Natural killer cell treated with Interleukin-12 subunit alpha and Interleukin-12 subunit beta and Interleukin-15 and Interleukin-18, amount 100 ng/mL, for 72 hours (primary cell): ENCODE measurements at regions not wholly inside any gene's neighbourhood (a gene's known extent, or its start where the extent isn't known, plus 50 kb on each side); places are given as distances from the start of the nearest gene placed in this dataset.

Experiments
- ATAC-seq, 2 donors: fragments of 150-1000 bp; cut with Tn5 transposase in 1 of 2; sonication (Bioruptor Pico), chemical (Tn5 transposase) in 1 of 2; 2 replicates each; pipeline ENCODE4 v1.10.0; 2021
- DNase-seq: peaks from one replicate; pipeline ENCODE4 v3.0.0; 2022; ENCODE audit warnings: low spot score
- H3K27ac Mint-ChIP-seq, 2 donors: 1 replicate in 1 of 2; 2 replicates in 1 of 2; pipeline ENCODE4 v1.8.0; 2022; ENCODE audit warnings: mixed read lengths in 2 of 2, mild to moderate bottlenecking in 1 of 2, moderate library complexity in 1 of 2
- H3K27me3 Mint-ChIP-seq, 2 donors: 1 replicate in 1 of 2; 2 replicates in 1 of 2; pipeline ENCODE4 v1.8.0; 2022; ENCODE audit warnings: mixed read lengths in 2 of 2
- H3K36me3 Mint-ChIP-seq: one replicate; pipeline ENCODE4 v1.8.0; 2022; ENCODE audit warnings: mixed read lengths
- H3K4me1 Mint-ChIP-seq, 2 donors: 1 replicate in 1 of 2; 2 replicates in 1 of 2; pipeline ENCODE4 v1.8.0; 2022; ENCODE audit warnings: low read depth in 2 of 2, mixed read lengths in 2 of 2, mild to moderate bottlenecking in 1 of 2
- H3K4me3 Mint-ChIP-seq: one replicate; pipeline ENCODE4 v1.8.0; 2022; ENCODE audit warnings: mixed read lengths
- H3K9me3 Mint-ChIP-seq: 2 replicates; pipeline ENCODE4 v1.8.0; 2022; ENCODE audit warnings: mixed read lengths

GRCh38 chr3:152927131-152927530 is 92.2 kb downstream of the P2RY1 start:
- Mint-ChIP-seq H3K27ac (no peak overlapping the region), H3K4me1 (no peaks in the 10 kb centered on the region), H3K36me3 (no peaks in the 10 kb centered on the region), H3K9me3 (no peaks in the 10 kb centered on the region), H3K27me3 (peaks cover 6 to 13% of the 10 kb centered on the region in 2 donors), H3K4me3 (no peak overlapping the region)
- ATAC-seq (no peak), DNase-seq (no peak)

GRCh38 chr3:152930516-152930915 is 95.6 kb downstream of the P2RY1 start:
- ATAC-seq: no peak
- no peak overlapping the region for H3K27ac Mint-ChIP-seq

GRCh38 chr3:152937234-152937633 is 102.3 kb downstream of the P2RY1 start:
- Mint-ChIP-seq H3K36me3 (no peaks in the 10 kb centered on the region), H3K27me3 (peaks cover 7% of the 10 kb centered on the region in 2 donors), H3K27ac (no peak overlapping the region), H3K9me3 (no peaks in the 10 kb centered on the region), H3K4me3 (no peak overlapping the region), H3K4me1 (no peaks in the 10 kb centered on the region)
- DNase-seq (no peak), ATAC-seq (no peak)

More at GRCh38 chr3:152930516-152930915, 95.6 kb downstream of the P2RY1 start:
- peaks cover 0 to 11% of the 10 kb centered on the region in 2 donors for H3K27me3 Mint-ChIP-seq
- no peaks in the 10 kb centered on the region for H3K4me1 Mint-ChIP-seq
- no peaks in the 10 kb centered on the region for H3K9me3 Mint-ChIP-seq
- H3K36me3 Mint-ChIP-seq: no peaks in the 10 kb centered on the region
- DNase-seq: no peak
- H3K4me3 Mint-ChIP-seq: no peak overlapping the region

- H3K27ac Mint-ChIP-seq: no peak overlapping the region
- DNase-seq (no peak), ATAC-seq (no peak)
- no peaks in the 10 kb centered on the region for H3K4me1 Mint-ChIP-seq
- no peaks in the 10 kb centered on the region for H3K36me3 Mint-ChIP-seq
- peaks cover 9 to 15% of the 10 kb centered on the region in 2 donors for H3K27me3 Mint-ChIP-seq
- H3K9me3 Mint-ChIP-seq: no peaks in the 10 kb centered on the region
- no peak overlapping the region for H3K4me3 Mint-ChIP-seq
Measured at GRCh38 chr3:152938974-152939636, 104.2 kb downstream of the P2RY1 start.

GRCh38 chr3:152941859-152942258 is 106.9 kb downstream of the P2RY1 start:
- H3K4me1 Mint-ChIP-seq: no peaks in the 10 kb centered on the region
- no peaks in the 10 kb centered on the region for H3K36me3 Mint-ChIP-seq
- DNase-seq: no peak

GRCh38 chr3:152942366-152942765 is 107.4 kb downstream of the P2RY1 start:
- DNase-seq (no peak), ATAC-seq (no peak)
- Mint-ChIP-seq H3K27ac (no peak overlapping the region), H3K9me3 (no peaks in the 10 kb centered on the region), H3K4me3 (no peak overlapping the region), H3K4me1 (no peaks in the 10 kb centered on the region), H3K27me3 (peaks cover 2 to 8% of the 10 kb centered on the region in 2 donors), H3K36me3 (no peaks in the 10 kb centered on the region)

More at GRCh38 chr3:152941859-152942258, 106.9 kb downstream of the P2RY1 start:
- no peak overlapping the region for H3K27ac Mint-ChIP-seq
- no peak for ATAC-seq
- H3K4me3 Mint-ChIP-seq: no peak overlapping the region
- H3K27me3 Mint-ChIP-seq: peaks cover 2 to 8% of the 10 kb centered on the region in 2 donors
- H3K9me3 Mint-ChIP-seq: no peaks in the 10 kb centered on the region

GRCh38 chr3:152943645-152944044 is 108.7 kb downstream of the P2RY1 start:
- H3K27me3 Mint-ChIP-seq: peaks cover 2 to 8% of the 10 kb centered on the region in 2 donors
- no peak for DNase-seq
- no peaks in the 10 kb centered on the region for H3K4me1 Mint-ChIP-seq
- no peak overlapping the region for H3K4me3 Mint-ChIP-seq
- no peak for ATAC-seq
- H3K27ac Mint-ChIP-seq: no peak overlapping the region
- H3K36me3 Mint-ChIP-seq: no peaks in the 10 kb centered on the region
- no peaks in the 10 kb centered on the region for H3K9me3 Mint-ChIP-seq

- DNase-seq (no peak), ATAC-seq (no peak)
- Mint-ChIP-seq H3K9me3 (no peaks in the 10 kb centered on the region), H3K4me1 (no peaks in the 10 kb centered on the region), H3K4me3 (no peak overlapping the region), H3K27ac (no peak overlapping the region), H3K27me3 (peaks cover 2 to 8% of the 10 kb centered on the region in 2 donors), H3K36me3 (no peaks in the 10 kb centered on the region)
Measured at GRCh38 chr3:152944671-152945070, 109.7 kb downstream of the P2RY1 start.

GRCh38 chr3:152945556-152945955 is 110.6 kb downstream of the P2RY1 start:
- no peak overlapping the region for H3K27ac Mint-ChIP-seq
- no peaks in the 10 kb centered on the region for H3K36me3 Mint-ChIP-seq
- no peak overlapping the region for H3K4me3 Mint-ChIP-seq
- H3K9me3 Mint-ChIP-seq: no peaks in the 10 kb centered on the region
- DNase-seq: no peak
- peaks cover 7 to 16% of the 10 kb centered on the region in 2 donors for H3K27me3 Mint-ChIP-seq
- H3K4me1 Mint-ChIP-seq: no peaks in the 10 kb centered on the region
- ATAC-seq: no peak

GRCh38 chr3:152957491-152957890 is 122.6 kb downstream of the P2RY1 start:
- DNase-seq: no peak
- Mint-ChIP-seq H3K4me1 (no peaks in the 10 kb centered on the region), H3K27ac (no peak overlapping the region), H3K27me3 (no peaks in the 10 kb centered on the region), H3K4me3 (no peak overlapping the region), H3K36me3 (no peaks in the 10 kb centered on the region), H3K9me3 (no peaks in the 10 kb centered on the region)
- no peak for ATAC-seq

GRCh38 chr3:152959307-152959706 is 124.4 kb downstream of the P2RY1 start:
- H3K27ac Mint-ChIP-seq: no peak overlapping the region
- H3K4me3 Mint-ChIP-seq: no peak overlapping the region
- ATAC-seq (no peak), DNase-seq (no peak)
- peaks cover 3% of the 10 kb centered on the region for H3K9me3 Mint-ChIP-seq
- no peaks in the 10 kb centered on the region for H3K36me3 Mint-ChIP-seq
- no peaks in the 10 kb centered on the region for H3K27me3 Mint-ChIP-seq
- H3K4me1 Mint-ChIP-seq: no peaks in the 10 kb centered on the region

- Mint-ChIP-seq H3K36me3 (no peaks in the 10 kb centered on the region), H3K27me3 (no peaks in the 10 kb centered on the region), H3K9me3 (peaks cover 3% of the 10 kb centered on the region), H3K27ac (no peak overlapping the region), H3K4me1 (no peaks in the 10 kb centered on the region), H3K4me3 (no peak overlapping the region)
- no peak for ATAC-seq
- DNase-seq: no peak
Measured at GRCh38 chr3:152960684-152961083, 125.8 kb downstream of the P2RY1 start.

- Mint-ChIP-seq H3K4me3 (no peak overlapping the region), H3K27ac (no peak overlapping the region), H3K36me3 (no peaks in the 10 kb centered on the region), H3K27me3 (no peaks in the 10 kb centered on the region), H3K9me3 (peaks cover 3% of the 10 kb centered on the region), H3K4me1 (no peaks in the 10 kb centered on the region)
- DNase-seq (no peak), ATAC-seq (no peak)
Measured at GRCh38 chr3:152961323-152961722, 126.4 kb downstream of the P2RY1 start.

GRCh38 chr3:152964911-152965609 is 130.1 kb downstream of the P2RY1 start:
- Mint-ChIP-seq H3K27me3 (peaks cover 3 to 6% of the 10 kb centered on the region in 2 donors), H3K27ac (no peak overlapping the region), H3K9me3 (peaks cover 5% of the 10 kb centered on the region), H3K4me1 (no peaks in the 10 kb centered on the region), H3K36me3 (no peaks in the 10 kb centered on the region), H3K4me3 (no peak overlapping the region)
- ATAC-seq: no peak
- no peak for DNase-seq
